Cerebellar nuclear complex (tissue), 1 donor: ENCODE measurements at regions not wholly inside any gene's neighbourhood (a gene's known extent, or its start where the extent isn't known, plus 50 kb on each side); places are given as distances from the start of the nearest gene placed in this dataset.

ENCODE experiments used
- DNase-seq, 2 experiments: peaks; one replicate each; lab custom pipeline; 2025; lab: John Stamatoyannopoulos, UW

DNA sequence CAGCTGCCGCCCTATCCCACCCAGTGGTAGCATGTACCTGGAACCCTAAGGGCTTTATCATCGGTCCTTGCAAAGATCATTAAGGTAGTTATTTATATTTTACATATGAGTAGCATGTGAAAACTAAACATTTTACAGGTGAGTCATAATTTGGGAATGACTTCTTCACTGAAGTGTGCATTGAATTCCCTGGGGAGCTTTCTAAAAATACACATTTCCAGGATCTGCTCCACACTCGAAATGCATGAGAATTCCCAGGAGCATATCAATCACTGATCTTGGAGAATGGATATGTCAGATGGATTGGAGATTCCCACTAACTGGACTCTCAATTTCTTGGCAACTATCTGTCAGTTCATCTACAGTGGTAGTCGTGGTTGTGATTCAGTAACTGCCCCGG lies 717.5 kb downstream of the IRX1 start:
- DNase-seq, result no peak

DNA sequence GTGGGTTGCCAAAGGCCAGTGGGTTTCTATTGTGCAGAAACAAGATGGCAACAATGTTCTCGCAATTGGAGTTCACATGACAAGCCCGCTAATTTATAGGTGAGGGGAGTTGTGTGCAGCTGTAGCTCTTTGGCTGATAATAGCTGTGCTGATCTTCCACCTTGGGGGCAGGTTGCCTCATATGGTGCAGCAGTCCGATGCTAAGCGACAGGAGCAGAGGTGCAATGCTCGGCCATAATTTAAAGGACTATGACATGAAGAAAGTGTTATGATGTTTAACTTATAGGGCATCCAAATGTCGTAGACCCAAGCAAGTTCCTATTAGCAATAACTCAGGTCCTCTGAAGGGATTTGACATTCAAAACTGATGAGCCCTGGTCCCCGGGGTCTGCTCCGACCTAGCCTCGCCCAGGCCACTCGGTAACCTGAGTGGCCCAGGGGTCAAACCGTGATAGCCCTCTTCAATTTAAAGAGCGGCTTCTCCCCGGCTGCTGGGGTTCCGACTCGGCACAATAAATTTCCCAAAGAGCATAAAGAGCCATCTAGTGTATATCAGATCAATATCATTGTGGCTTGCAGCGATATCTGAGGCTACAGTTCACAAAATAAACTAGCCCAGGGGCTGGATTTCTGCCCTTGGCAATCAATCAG lies 724.0 kb downstream of the IRX1 start:
- no peak for DNase-seq

DNA sequence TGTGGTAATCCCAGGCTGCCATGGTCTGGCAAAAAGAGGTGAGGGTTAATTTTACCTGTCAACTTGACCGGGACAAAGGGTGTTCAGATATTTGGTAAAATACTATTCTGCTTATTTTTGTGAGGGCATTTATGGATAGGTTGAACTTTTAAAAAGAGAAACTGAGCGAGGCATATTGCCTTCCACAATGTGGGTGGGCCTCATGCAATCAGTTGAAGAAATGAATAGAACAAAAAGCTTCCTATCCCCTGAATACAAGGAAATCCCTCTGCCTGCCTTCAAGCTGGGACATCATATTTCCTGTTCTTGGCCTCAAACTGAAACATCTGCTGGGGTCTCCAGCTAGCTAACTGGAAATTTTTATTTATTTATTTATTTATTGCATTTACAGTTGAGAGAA lies 734.7 kb downstream of the IRX1 start:
- no peak for DNase-seq

DNA sequence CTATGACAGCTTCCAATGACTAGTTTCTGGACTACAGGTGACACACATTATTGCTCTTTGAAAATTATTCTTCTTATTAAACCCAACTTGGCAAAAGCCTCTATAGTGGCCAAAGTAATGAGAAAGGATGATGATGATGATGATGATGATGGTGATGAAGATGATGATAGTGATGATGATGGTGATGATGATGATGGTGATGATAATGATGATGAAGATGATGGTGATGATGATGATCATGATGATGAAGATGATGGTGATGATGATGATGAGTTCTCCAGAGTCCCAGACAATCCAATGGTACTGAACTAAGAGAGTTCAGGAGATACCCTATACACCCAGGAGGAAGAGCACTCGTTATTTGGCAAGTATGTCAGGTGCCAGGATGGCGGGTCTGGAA lies 739.4 kb downstream of the IRX1 start:
- no peak for DNase-seq

DNA sequence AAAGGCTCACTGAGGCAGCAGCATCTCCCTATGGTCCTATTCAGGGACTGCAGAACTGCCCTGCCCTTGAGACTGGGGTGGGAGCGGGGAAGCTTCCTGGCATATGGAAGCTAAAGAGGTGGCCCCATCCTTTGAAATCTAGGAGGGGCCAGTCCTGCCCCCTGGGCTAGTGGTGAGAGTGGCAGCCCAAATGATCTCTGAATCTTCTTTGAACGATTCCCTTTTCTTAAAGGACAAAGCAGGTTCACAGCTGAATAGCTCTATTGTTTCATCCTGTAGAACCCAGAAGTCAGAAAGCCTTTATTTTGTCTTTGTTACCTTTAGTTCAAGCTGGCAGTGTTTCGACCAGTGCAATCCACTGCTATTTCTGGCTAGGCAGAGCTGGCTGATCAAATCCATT lies 741.9 kb downstream of the IRX1 start:
- DNase-seq, result no peak

DNA sequence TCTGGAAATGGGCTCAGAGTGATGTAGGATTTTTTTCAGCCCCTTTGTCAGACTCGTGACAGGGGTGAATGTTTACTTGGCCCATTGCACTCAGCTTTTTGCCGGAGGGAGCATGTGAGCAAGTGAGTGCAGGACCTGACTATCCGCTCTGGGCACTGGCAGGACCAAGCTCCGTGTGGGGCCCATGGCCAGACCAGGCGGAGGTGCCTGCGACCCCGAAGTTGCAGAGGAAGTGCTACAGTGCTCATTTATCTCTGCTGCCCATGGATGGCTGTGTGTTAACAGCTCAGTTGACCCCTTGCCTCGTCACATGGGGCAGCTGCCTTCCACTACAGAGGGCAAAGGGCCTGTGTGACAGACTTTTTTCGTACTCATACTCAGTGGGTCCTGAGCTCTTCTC lies 744.3 kb downstream of the IRX1 start:
- DNase-seq, result no peak

DNA sequence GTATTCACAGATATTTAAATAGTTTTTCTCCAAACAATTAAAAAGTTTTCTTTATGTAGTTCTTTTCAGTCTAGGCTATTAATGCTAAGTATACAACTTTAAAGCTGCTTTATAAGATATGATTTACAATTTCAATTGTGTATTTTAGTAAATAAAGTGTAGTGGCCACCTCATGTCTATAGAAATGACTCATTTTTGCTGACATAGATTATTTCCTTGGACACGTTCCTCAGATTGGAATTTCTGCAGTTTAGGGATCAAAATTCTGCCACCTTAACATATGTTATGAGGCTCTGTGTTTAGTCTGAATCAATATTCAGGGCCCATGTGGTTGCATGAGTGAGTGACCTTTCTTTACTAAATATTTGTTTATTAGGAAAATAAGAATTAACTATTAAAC lies 750.2 kb downstream of the IRX1 start:
- DNase-seq, result no peak

DNA sequence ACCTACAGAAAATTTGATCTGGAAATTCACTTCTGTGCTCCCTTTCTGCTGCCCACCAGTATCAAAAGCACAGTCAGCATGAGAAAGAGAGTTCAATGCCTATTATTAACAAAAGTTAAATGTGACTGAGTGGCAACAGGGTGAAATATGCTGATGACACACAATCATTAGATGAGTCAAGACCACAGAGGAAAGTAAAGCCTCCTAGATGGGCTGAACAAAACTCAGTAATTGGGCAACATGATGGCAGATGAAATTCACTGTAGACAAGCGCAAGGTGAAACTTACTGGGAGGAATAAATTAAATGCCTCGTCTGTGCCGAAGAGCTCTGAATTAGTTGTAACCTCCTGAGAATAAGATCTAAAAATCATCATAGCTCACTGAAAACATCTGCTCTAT lies 752.8 kb downstream of the IRX1 start:
- no peak for DNase-seq

DNA sequence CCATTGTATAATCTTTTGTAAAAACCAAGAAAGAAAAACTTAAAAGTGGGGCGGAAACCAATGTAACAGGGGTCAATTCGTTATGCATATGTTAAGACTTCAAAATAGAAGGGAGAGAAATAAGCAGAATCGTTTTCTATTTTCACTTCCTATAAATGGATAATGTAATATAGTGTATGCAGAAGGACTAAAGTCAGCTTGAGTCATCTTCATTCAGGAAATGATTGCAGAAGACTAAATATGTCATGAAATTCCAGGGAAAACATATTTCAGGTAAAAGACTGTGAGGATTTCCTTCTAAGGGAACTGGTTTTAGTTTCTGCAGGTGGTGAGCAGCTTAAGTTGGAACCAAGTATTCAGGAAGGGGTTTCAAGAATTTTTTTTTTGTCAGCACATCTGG lies 753.3 kb downstream of the IRX1 start:
- no peak for DNase-seq

DNA sequence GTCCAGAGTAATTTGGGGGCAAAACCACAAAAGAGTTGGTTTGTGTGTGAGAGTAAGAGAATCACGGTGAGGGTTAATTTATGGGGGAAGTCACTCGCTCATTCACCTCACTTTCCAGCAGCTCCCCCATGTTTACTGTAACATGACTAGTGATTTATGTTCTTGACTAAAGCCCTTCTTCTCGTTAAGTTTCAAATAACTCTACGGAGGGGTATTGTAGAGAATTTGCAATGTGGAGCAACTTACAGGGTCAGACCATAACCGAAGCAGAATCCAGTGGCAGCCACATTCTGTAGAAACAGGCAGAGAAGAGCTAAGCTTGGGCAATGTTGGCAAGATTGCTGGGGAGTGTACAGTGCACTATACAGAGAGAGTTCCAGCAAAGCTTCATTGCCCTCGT lies 760.6 kb downstream of the IRX1 start:
- no peak for DNase-seq

DNA sequence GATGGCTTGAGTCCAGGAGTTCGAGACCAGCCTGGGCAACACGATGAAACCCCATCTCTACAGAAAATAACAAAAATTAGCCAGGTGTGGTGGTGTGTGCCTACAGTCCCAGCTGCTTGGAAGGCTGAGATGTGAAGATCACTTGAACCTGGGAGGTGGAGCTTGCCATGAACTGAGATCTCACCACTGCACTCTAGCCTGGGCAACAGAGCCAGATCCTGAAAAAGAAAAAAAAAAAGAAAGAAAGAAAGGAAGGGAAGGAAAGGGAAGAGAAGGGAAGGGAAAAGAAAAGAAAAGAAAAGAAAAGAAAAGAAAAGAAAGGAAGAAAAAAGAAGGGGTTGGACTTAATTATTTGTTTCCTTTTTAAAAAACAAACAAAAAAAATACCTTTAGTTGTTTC lies 764.2 kb downstream of the IRX1 start:
- DNase-seq, result no peak

DNA sequence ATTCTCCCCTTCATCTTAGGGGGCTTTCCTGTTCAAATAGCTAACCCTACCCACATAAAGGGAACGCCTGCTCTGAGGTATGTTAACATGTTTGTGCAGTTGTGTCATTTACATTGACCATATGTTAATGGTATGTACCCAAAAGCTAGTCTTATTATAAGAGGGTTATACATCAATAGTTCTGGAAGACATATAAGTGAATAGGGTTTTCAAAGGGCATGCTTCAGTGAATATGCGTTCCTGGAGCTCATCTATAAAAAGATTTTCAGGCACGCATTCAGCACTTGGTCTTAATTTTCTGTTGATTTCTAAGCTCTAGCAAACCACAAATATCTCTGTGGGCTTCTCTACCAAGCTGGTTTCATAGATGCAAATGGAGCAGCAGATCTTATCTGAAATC lies 766.1 kb downstream of the IRX1 start:
- DNase-seq, result no peak

DNA sequence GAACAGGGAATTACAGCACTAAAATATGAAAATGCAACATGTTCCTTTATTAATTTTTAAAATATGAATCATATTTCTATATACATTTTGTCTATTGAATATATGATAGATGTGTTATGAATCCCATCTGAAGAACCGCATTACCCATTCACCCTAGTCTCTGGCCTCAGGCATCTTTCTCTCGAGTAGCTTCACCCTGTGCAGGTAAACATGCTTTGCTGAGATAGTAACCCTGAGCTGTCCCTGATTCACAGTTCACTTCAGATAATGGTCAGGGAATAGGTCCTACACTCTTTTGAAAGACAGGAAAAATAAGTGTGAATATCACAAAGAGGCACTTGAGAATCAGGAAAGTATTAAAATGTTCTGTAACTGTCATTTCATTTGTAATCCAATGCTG lies 766.8 kb downstream of the IRX1 start:
- DNase-seq, result no peak

DNA sequence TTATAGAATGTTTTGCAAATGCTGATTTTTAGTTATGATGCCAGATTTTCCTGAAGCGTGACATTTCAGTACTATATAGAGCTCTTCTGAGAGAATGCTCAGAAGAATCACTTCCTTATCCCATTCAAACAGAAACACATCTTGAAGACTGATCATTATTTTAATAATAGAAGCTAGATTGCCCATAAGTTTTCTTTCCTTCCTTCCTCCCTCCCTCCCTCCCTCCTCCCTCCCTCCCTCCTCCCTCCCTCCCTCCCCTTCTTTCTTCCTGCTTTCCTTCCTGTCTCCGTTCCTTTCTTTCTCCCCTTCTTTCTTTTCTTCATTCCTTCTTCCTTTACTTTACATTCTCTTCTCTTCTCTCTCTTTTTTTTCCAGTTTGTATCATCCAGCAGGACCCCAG lies 767.4 kb downstream of the IRX1 start:
- DNase-seq, result no peak

DNA sequence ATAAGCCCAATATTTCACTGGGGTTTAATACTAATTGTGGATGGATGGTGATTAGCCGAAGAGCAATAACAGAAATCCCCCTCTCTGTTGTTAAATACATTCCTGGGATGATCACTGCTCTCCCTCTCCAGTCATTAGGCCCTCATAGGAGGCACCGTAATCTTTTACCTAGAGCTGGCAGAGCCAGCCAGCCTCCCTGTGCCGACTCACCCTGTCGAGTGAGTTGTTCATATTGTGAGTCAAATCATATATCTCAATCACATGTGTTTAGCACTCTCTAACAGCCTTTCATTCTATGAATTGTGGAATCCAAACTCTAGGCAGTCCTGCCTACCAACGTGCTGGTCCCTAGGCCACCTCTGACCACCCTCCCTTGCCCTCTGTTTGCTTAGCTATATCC lies 771.0 kb downstream of the IRX1 start:
- DNase-seq, result no peak

DNA sequence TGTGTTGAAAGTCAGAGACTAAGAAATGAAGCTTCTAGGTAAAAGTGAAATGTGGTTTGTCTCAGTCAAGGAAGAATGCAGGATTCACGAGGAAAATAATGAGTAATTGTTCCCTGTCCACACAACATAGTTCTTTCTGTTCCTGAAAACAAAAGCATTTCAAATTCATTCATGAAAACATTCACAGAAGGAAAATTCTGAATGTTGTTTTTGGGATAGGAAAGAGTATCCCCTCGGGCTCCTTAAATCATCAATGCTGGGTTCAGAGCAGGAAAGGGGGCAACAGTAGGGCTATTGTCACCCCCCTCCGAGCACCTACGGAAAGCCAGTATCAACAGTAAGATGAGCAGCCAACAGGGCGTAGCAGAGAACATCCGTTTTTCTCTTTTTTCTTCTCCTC lies 769.9 kb upstream of the ADAMTS16 start:
- no peak for DNase-seq

DNA sequence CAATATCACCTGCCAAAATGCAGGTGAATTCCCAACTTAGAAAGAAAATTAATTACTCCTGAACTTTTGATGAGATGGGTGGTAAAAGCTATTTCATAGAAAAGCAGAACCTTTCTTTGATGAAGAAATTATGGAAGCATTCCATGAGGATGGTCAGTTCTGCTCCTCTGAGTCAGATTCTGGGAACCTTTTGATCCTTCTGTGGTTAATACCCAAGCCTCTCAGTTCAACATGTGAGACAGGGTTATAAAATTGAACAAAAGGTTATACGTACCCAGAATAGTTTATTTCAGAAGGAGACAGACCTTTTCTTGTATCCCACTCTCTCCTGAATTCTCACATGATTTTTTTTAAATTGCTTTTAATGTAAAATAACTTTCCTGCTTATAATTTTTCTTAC lies 767.6 kb upstream of the ADAMTS16 start:
- DNase-seq, result no peak

DNA sequence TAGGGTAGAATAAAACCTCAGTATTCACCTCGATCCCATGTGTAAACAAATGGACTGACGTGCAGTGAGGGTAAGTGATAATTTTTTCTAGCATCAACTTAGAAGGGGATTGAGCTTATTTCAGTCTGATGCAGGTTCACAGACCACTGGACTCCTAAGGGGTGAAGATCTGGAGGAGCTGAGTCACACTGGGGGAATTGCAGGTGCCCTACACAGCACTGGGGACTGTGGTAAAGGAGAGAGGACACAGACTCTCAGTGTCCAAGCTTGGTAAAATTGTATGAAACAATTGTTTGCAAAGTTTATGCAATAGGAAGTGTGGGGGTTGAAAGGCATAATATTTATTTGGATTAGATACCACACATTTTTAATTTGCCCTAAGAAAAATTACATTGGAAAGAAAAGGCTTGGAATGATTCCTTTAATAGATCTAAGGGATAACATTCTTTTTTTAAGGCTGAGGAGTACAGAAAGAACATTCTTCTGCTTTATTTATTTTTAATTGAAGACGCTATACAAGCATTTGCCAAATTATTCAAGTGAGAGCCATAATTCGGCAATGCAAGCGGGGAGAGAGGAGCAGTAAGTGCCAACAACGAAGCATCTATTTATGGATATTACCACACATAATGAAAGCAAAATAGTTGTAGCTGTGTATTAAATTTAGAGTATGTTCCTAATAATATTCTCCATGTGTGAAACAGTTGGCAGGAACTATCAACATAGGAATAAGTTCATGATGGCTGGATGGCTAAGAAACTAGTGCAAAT lies 766.9 kb upstream of the ADAMTS16 start:
- DNase-seq, result no peak

DNA sequence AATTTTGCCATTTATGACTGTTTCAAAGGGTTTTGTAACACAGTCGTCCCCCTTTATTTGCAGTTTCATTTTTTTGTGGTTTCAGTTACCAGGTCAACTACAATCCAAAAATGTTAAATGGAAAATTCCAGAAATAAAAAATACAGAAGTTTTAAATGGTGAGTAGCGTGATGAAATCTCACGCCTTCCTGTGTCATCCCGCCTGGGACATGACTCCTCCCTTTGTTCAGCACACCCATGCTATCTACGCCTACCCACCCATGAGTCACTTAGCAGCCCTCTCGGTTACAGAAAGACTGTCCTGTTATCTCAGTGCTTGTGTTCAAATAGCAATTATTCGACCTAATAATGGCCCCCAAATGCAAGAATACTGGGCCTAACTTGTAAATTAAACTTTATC lies 765.3 kb upstream of the ADAMTS16 start:
- DNase-seq, result no peak

DNA sequence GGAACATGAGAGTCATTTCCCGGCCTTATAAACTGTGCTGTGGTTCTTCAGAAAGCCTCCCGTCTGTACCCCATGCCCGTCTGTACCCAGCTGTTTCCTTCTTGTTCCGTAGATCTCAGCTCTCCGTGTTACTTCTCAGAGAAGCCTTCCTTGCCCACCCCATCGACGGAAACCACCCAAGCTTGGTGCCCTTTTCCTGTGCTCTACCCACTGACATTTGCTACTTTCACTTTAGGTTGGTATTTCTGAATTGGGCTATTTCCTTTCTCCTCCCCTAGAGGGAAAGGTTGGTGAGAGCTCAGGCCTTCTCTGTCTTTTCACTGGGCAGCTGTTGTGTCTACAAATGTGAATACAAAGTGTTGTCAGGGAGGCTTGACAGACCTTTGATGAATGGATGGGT lies 764.5 kb upstream of the ADAMTS16 start:
- no peak for DNase-seq

DNA sequence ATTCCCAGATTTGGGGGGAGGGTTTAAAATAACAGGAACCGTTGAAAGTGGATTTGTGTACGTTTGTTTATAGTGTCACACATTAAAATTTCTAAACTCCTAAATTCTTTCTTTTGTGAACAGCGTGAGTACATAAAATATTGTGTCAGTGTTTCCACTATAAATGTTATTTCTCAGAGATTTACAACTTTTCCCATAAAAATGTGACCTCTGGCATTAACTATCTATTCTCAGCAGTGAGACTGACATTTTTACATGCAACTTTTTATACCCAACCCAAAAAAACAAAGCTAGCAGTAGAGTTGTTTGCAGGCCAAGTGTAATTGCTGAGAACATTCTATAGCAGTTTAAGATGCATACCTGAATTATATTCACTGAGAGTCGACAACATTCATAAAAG lies 757.0 kb upstream of the ADAMTS16 start:
- DNase-seq, result no peak

DNA sequence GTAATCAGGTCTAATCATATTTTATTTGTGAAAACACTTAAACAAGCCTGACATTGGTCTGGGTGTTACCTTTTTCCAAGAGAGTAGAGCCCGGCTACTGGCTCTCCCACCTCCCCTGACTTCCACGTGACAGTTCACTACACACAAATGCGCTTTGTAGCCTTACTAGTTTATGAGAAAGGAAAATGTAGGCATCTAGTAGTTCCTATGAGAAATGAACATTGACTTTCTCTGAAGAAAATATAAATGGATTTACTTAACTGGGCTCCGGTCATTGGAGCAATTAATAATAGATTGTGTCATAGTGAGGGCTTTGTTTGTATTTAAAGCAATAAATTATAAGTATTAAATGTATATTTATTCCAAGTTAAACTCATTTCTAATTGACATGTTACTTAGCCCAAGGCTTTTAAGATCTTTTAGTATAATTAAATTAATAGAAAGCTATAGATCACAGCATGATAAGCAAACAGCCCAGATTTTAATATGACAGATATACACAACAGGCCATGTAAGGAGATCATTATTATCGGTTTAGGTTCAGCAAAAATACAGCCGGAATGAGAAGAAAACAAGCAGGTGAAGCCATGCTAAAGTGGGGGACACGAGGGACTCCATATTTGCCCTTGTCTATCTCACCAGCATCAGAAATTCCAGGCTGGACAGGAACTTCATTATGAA lies 756.5 kb upstream of the ADAMTS16 start:
- no peak for DNase-seq

DNA sequence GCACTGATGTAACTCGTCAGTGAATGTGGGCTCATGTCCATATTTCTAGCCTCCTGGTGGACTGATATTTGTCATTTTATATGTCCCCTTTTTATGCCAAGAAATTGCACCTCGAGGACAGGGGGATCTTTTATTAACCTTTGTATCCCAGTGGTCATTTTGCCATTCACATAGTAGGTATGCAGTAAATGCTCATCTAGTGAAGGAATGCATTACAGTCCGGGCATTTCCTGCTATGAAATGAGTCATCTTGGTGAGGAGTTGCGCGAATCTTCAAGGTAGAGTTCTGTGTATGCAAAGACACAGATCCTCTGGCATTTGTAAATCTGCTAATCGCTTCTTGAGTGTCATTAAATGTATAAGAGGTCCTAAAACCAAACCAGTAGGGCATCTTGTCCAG lies 755.5 kb upstream of the ADAMTS16 start:
- no peak for DNase-seq

DNA sequence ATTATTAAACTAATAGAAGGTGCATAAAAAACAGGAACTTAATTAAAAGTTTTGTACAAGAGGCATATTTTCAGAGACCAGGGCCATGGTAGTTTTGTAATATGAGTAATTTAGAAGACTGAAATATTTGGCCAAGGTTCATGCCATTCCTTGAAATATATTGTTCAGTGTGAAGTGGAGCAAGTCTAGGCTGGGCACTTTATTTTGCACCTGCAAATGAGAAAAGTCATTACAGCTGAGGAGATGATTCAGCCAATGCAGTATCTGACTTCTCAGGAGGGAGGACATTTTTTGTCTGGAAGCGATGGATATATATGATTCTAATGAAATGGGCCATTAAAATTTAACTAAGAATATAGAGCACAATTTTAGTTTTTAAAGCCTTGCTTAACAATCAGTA lies 754.0 kb upstream of the ADAMTS16 start:
- no peak for DNase-seq
